SK-N-SH treated with all-trans-retinoic acid at 6 μM for 48 hours (cell line): ENCODE measurements at regions not wholly inside any gene's neighbourhood (a gene's known extent, or its start where the extent isn't known, plus 50 kb on each side); places are given as distances from the start of the nearest gene placed in this dataset.

Experiments
- ATAC-seq: fragments of 200-7000 bp; cut with Tn5 transposase; 3 replicates; pipeline ENCODE4 v1.9.1; 2020; ENCODE audit warnings: mild to moderate bottlenecking, moderate library complexity
- ARNTL ChIP-seq: fragments of 450-650 bp; formaldehyde crosslinking; IDR thresholded peaks from 2 replicates; pipeline ENCODE4 v1.5.0; 2020; ENCODE audit warnings: low read depth, mild to moderate bottlenecking, moderate library complexity, borderline replicate concordance
- CREB5 ChIP-seq: fragments of 250-450 bp; sonication (Bioruptor Pico); IDR thresholded peaks from 2 replicates; pipeline ENCODE4 v1.5.1; 2020; ENCODE audit warnings: low read depth, mild to moderate bottlenecking, moderate library complexity
- CSDC2 ChIP-seq: fragments of 250-450 bp; sonication (Bioruptor Pico); IDR thresholded peaks from 2 replicates; pipeline ENCODE4 v1.5.0; 2020; ENCODE audit warnings: mild to moderate bottlenecking, moderate library complexity
- CSRNP3 ChIP-seq: fragments of 250-450 bp; sonication (Bioruptor Pico); IDR thresholded peaks from 2 replicates; pipeline ENCODE4 v1.5.1; 2021; ENCODE audit warnings: mild to moderate bottlenecking, moderate library complexity
- ESRRG ChIP-seq: fragments of 250-450 bp; sonication (Bioruptor Pico); IDR thresholded peaks from 2 replicates; pipeline ENCODE4 v1.6.1; 2021; ENCODE audit warnings: mild to moderate bottlenecking
- GLIS3 ChIP-seq: fragments of 250-450 bp; sonication (Bioruptor Pico); IDR thresholded peaks from 2 replicates; pipeline ENCODE4 v1.5.0; 2020; ENCODE audit warnings: mild to moderate bottlenecking, moderate library complexity
- ISL1 ChIP-seq: fragments of 250-450 bp; sonication (Bioruptor Pico); IDR thresholded peaks from 2 replicates; pipeline ENCODE4 v2.1.2; 2022; ENCODE audit warnings: mild to moderate bottlenecking, moderate library complexity
- OSR1 ChIP-seq: fragments of 250-450 bp; sonication (Bioruptor Pico); IDR thresholded peaks from 2 replicates; pipeline ENCODE4 v1.8.0; 2022; ENCODE audit warnings: moderate library complexity, mild to moderate bottlenecking, inconsistent platforms
- PATZ1 ChIP-seq: fragments of 250-450 bp; sonication (Bioruptor Pico); IDR thresholded peaks from 2 replicates; pipeline ENCODE4 v1.8.0; 2020; ENCODE audit warnings: mild to moderate bottlenecking, moderate library complexity, borderline replicate concordance
- POU6F1 ChIP-seq: fragments of 250-450 bp; sonication (Bioruptor Pico); IDR thresholded peaks from 2 replicates; pipeline ENCODE4 v1.8.0; 2021; ENCODE audit warnings: low read depth, mild to moderate bottlenecking, moderate library complexity, borderline replicate concordance
- PPARA ChIP-seq: fragments of 250-450 bp; sonication (Bioruptor Pico); IDR thresholded peaks from 2 replicates; pipeline ENCODE4 v1.5.0; 2020; ENCODE audit warnings: mild to moderate bottlenecking, borderline replicate concordance
- TCF4 ChIP-seq: fragments of 250-450 bp; sonication (Bioruptor Pico); IDR thresholded peaks from 2 replicates; pipeline ENCODE4 v1.8.0; 2021; ENCODE audit warnings: mild to moderate bottlenecking, moderate library complexity, borderline replicate concordance
- TOX ChIP-seq: fragments of 250-450 bp; sonication (Bioruptor Pico); IDR thresholded peaks from 2 replicates; pipeline ENCODE4 v1.8.0; 2021; ENCODE audit warnings: mild to moderate bottlenecking, moderate library complexity, borderline replicate concordance
- TSHZ2 ChIP-seq: fragments of 250-450 bp; sonication (Bioruptor Pico); IDR thresholded peaks from 2 replicates; pipeline ENCODE4 v1.5.0; 2020; ENCODE audit warnings: mild to moderate bottlenecking, moderate library complexity
- ZC3H10 ChIP-seq: fragments of 250-450 bp; sonication (Bioruptor Pico); IDR thresholded peaks from 2 replicates; pipeline ENCODE4 v1.5.1; 2021; ENCODE audit warnings: mild to moderate bottlenecking, moderate library complexity
- ZFP3 ChIP-seq: fragments of 250-450 bp; sonication (Bioruptor Pico); IDR thresholded peaks from 2 replicates; pipeline ENCODE4 v1.5.0; 2020; ENCODE audit warnings: mild to moderate bottlenecking, moderate library complexity
- ZFP30 ChIP-seq: fragments of 450-650 bp; formaldehyde crosslinking; IDR thresholded peaks from 2 replicates; pipeline ENCODE4 v1.5.0; 2022; ENCODE audit warnings: mild to moderate bottlenecking, moderate library complexity
- ZNF565 ChIP-seq: fragments of 450-650 bp; formaldehyde crosslinking; conservative IDR thresholded peaks from 2 replicates; pipeline ENCODE4 v1.5.0; 2020; ENCODE audit warnings: low read depth, mild to moderate bottlenecking, moderate library complexity
- ZNF70 ChIP-seq: fragments of 450-650 bp; formaldehyde crosslinking; IDR thresholded peaks from 2 replicates; pipeline ENCODE4 v1.5.0; 2020; ENCODE audit warnings: mild to moderate bottlenecking, moderate library complexity
- ZNF8 ChIP-seq: fragments of 450-650 bp; formaldehyde crosslinking; IDR thresholded peaks from 2 replicates; pipeline ENCODE4 v1.5.0; 2020; ENCODE audit warnings: mild to moderate bottlenecking, moderate library complexity

DNA sequence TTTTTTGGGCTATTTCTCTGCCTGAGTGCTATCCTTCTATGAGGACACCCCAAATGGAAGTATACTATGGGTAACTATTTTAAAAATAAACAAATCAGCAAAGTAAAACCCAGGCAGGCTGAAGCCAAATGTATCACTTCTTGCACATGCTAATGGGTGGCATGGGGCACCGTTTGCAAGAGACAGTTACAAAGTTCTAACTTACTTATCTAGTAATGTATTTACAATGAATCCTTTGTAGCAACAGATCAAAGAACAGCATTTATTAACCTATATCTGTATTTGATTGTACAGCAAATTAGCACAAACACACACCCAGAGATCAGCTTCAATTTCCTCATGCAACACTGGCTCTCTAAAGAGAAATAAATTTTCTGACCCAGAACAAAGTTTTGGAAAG is 225.5 kb downstream of the ZNF674 start (continued):
- TF ChIP-seq TCF4 (CRISPR knock-in tag): no peak
- TF ChIP-seq, all 23 proteins: peak for 0

DNA sequence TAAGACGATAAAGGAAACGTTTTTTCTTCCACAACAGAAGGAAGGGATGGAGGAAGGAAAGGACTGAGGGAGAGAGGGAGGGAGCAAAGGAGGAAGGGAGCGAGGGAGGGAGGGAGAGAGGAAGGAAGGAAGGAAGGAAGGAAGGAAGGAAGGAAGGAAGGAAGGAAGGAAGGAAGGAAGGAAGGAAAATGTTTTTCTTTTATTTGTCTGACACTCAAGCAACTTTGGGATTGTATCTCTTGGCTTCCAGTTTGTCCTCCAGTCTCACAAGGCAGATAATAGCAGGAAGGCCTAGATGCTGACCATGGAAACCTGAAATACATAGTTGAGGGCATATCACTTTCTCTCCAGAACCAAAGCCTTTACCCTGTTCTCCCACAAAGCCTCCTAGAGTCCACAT is 226.7 kb downstream of the ZNF674 start:
- no peak for ATAC-seq
- TF ChIP-seq ISL1 (CRISPR knock-in tag) (no peak), ZNF8 (CRISPR knock-in tag) (no peak), CREB5 (CRISPR knock-in tag) (no peak), ZNF565 (CRISPR knock-in tag) (no peak), CSDC2 (CRISPR knock-in tag) (no peak), ZNF70 (CRISPR knock-in tag) (no peak), OSR1 (CRISPR knock-in tag) (no peak), PATZ1 (no peak), TOX (CRISPR knock-in tag) (no peak), ESRRG (no peak), GLIS3 (CRISPR knock-in tag) (no peak), ZC3H10 (CRISPR knock-in tag) (no peak), CSRNP3 (CRISPR knock-in tag) (no peak), POU6F1 (CRISPR knock-in tag) (no peak), ARNTL (CRISPR knock-in tag) (no peak), ZFP30 (CRISPR knock-in tag) (no peak), PPARA (no peak)

GRCh38 chrX:46317163-46317562 is 228.1 kb downstream of the ZNF674 start:
- ATAC-seq: no peak
- no peak for TF ChIP-seq ZFP30 (CRISPR knock-in tag)
- TF ChIP-seq ZNF565 (CRISPR knock-in tag): no peak
- TF ChIP-seq, all 23 proteins: peak for 0

DNA sequence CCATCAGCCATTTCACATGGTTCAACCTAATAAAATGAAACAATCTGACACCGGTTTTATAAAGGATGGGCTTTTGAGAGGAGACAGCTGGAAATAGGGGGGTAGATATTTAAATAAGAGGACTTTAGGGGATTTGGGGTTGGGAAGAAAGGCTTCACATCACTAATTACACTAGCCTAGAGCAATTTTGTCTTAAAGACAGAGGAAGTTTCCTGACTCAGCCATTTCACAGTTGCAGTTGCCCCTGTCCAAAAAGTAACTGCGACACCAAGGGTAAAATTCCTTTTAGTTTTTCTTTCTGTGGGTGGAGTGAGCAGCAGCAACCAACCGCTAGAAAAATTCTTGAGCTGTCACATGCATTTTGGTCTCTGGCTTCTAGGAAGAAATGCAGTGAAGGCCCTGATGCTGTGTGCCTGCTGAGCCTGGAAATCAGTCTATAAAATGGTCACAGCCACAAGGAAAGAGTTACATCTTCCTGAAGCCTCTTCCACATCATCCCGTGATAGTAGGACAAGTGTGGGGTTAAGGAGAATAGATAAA is 233.6 kb downstream of the ZNF674 start:
- peak; percentile 65; the same call in 2 of the 3 replicates for ATAC-seq
- TF ChIP-seq OSR1 (CRISPR knock-in tag): no peak

GRCh38 chrX:46310815-46311497 is 234.3 kb downstream of the ZNF674 start:
- TF ChIP-seq PATZ1 (no peak), CSDC2 (CRISPR knock-in tag) (no peak), TSHZ2 (CRISPR knock-in tag) (no peak), PPARA (no peak), CREB5 (CRISPR knock-in tag) (no peak), ZFP3 (CRISPR knock-in tag) (no peak), ZFP30 (CRISPR knock-in tag) (no peak), TCF4 (CRISPR knock-in tag) (no peak), ZC3H10 (CRISPR knock-in tag) (no peak), ZNF70 (CRISPR knock-in tag) (no peak), ISL1 (CRISPR knock-in tag) (no peak), GLIS3 (CRISPR knock-in tag) (no peak)
- peak; percentile 60 for ATAC-seq
